GM23338 (cell line): ENCODE measurements at regions not wholly inside any gene's neighbourhood (a gene's known extent, or its start where the extent isn't known, plus 50 kb on each side); places are given as distances from the start of the nearest gene placed in this dataset.

Source experiments
- ATAC-seq: fragments of 200-7000 bp; cut with Tn5 transposase; 3 replicates; pipeline ENCODE4 v1.9.1; 2020
- DNase-seq: peaks from one replicate; pipeline ENCODE4 v3.0.0-alpha.2; 2015; ENCODE audit warnings: low spot score
- H2AFZ ChIP-seq: fragments of 200-600 bp; sonication (generic); 2 replicates; pipeline ENCODE4 v1.8.0; 2016; ENCODE audit warnings: antibody characterized with exemption, mild to moderate bottlenecking, moderate library complexity
- H3F3A ChIP-seq: fragments of 200-600 bp; sonication (generic); replicated peaks from 2 replicates; pipeline ENCODE4 v1.8.0; 2017; ENCODE audit warnings: antibody characterized with exemption, mixed run types, low read depth
- H3K27ac ChIP-seq: fragments of 200-600 bp; sonication (generic); 2 replicates; pipeline ENCODE4 v1.6.1; 2016; ENCODE audit warnings: low read depth
- H3K27me3 ChIP-seq: fragments of 200-600 bp; sonication (generic); 2 replicates; pipeline ENCODE4 v1.8.0; 2016; ENCODE audit warnings: mild to moderate bottlenecking, mixed run types, moderate library complexity; ENCODE audit not compliant: insufficient read depth
- H3K36me3 ChIP-seq: fragments of 200-600 bp; sonication (generic); 2 replicates; pipeline ENCODE4 v1.8.0; 2016; ENCODE audit warnings: mild to moderate bottlenecking; ENCODE audit not compliant: insufficient read depth
- H3K4me1 ChIP-seq: fragments of 200-600 bp; sonication (generic); 2 replicates; pipeline ENCODE4 v1.8.0; 2016; ENCODE audit warnings: mild to moderate bottlenecking, moderate library complexity; ENCODE audit not compliant: insufficient read depth
- H3K4me2 ChIP-seq: fragments of 200-600 bp; sonication (generic); 2 replicates; pipeline ENCODE4 v1.7.1; 2017; ENCODE audit warnings: mixed run types
- H3K4me3 ChIP-seq: fragments of 200-600 bp; sonication (generic); 2 replicates; pipeline ENCODE4 v1.6.1; 2016; ENCODE audit warnings: mixed run types
- H3K79me2 ChIP-seq: fragments of 200-600 bp; sonication (generic); replicated peaks from 2 replicates; pipeline ENCODE4 v1.8.0; 2017; ENCODE audit warnings: mild to moderate bottlenecking; ENCODE audit not compliant: insufficient read depth
- H3K9me2 ChIP-seq: fragments of 200-600 bp; sonication (generic); 2 replicates; pipeline ENCODE4 v1.8.0; 2017; ENCODE audit not compliant: insufficient read depth
- H4K20me1 ChIP-seq: fragments of 200-600 bp; sonication (generic); replicated peaks from 2 replicates; pipeline ENCODE4 v1.8.0; 2017; ENCODE audit warnings: mild to moderate bottlenecking; ENCODE audit not compliant: insufficient read depth
- H3K27ac Mint-ChIP-seq: 2 replicates; pipeline ENCODE4 v1.8.0; 2020; ENCODE audit warnings: inconsistent platforms, mild to moderate bottlenecking, moderate library complexity, mixed read lengths
- H3K27me3 Mint-ChIP-seq: 3 replicates; pipeline ENCODE4 v1.8.0; 2022; ENCODE audit warnings: low read depth, mild to moderate bottlenecking, moderate library complexity, mixed read lengths, inconsistent platforms; ENCODE audit not compliant: insufficient read depth, poor library complexity
- H3K36me3 Mint-ChIP-seq: 3 replicates; pipeline ENCODE4 v1.8.0; 2021; ENCODE audit warnings: low read depth, mild to moderate bottlenecking, inconsistent platforms, moderate library complexity, mixed read lengths
- H3K4me1 Mint-ChIP-seq: 3 replicates; pipeline ENCODE4 v1.8.0; 2020; ENCODE audit warnings: mild to moderate bottlenecking, inconsistent platforms, mixed read lengths
- H3K4me3 Mint-ChIP-seq: 3 replicates; pipeline ENCODE4 v1.8.0; 2021; ENCODE audit warnings: moderate library complexity, mild to moderate bottlenecking, inconsistent platforms, mixed read lengths
- H3K9me3 Mint-ChIP-seq: 3 replicates; pipeline ENCODE4 v1.8.0; 2020; ENCODE audit warnings: moderate library complexity, mild to moderate bottlenecking, inconsistent platforms, mixed read lengths
- CREB1 ChIP-seq: fragments of 250-450 bp; sonication (Bioruptor Pico); IDR thresholded peaks from 2 replicates; pipeline ENCODE4 v1.5.0; 2020; ENCODE audit warnings: low read depth, mild to moderate bottlenecking, moderate library complexity
- ETS1 ChIP-seq: IDR thresholded peaks from 2 replicates; pipeline ENCODE4 v1.6.1; 2016; ENCODE audit warnings: antibody characterized with exemption
- EZH2 ChIP-seq: fragments of 200-600 bp; sonication (generic); IDR thresholded peaks from one replicate; pipeline ENCODE4 v1.8.0; 2017; ENCODE audit warnings: antibody characterized with exemption, mild to moderate bottlenecking, low read depth; ENCODE audit not compliant: unreplicated experiment
- EZH2phosphoT487 ChIP-seq: fragments of 200-600 bp; sonication (generic); IDR thresholded peaks from one replicate; pipeline ENCODE4 v1.8.1; 2018; ENCODE audit warnings: antibody characterized with exemption; ENCODE audit not compliant: unreplicated experiment
- JUNB ChIP-seq: IDR thresholded peaks from one replicate; pipeline ENCODE4 v1.6.1; 2016; ENCODE audit warnings: antibody characterized with exemption; ENCODE audit not compliant: unreplicated experiment
- POLR2AphosphoS5 ChIP-seq: IDR thresholded peaks from 2 replicates; pipeline ENCODE4 v1.6.1; 2016; ENCODE audit warnings: antibody characterized with exemption, low read depth
- ZNF114 ChIP-seq: fragments of 250-450 bp; sonication (Bioruptor Pico); IDR thresholded peaks from 2 replicates; pipeline ENCODE4 v1.5.0; 2020; ENCODE audit warnings: mild to moderate bottlenecking, moderate library complexity
- ZNF331 ChIP-seq: fragments of 250-450 bp; sonication (Bioruptor Pico); IDR thresholded peaks from 2 replicates; pipeline ENCODE4 v1.5.0; 2020; ENCODE audit warnings: low read depth, mild to moderate bottlenecking, moderate library complexity
- TF ChIP-seq, protein P1 (sequence below): IDR thresholded peaks from one replicate; pipeline ENCODE4 v1.6.1; 2018; ENCODE audit warnings: antibody characterized with exemption; ENCODE audit not compliant: unreplicated experiment
- TF ChIP-seq, protein P2 (sequence below), 2 experiments: fragments of 200-600 bp in 1 of 2; sonication (generic) in 1 of 2; conservative IDR thresholded peaks; 2 replicates each; pipeline versions ENCODE4 v1.5.1 to v1.6.1; 2016 to 2017; ENCODE audit warnings: antibody characterized with exemption in 2 of 2, low read depth in 2 of 2, mild to moderate bottlenecking in 2 of 2, moderate library complexity in 1 of 2

DNA sequence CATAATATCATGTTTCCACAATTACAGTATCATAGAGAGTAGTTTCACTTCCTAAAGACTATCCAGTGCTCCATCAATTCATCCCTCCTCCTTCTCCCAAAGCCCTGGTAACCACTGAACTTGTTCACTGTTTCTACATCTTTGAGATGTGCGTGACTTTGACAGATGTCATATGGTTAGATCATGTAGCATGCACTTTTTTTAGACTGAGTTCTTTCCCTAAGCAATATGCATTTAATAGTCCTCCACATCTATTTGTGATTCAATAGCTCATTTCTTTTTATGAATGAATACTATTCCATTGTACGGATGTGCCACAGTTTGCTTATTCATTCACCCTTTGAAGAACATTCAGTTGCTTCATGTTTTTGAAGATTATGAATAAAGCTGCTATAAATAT is 560.4 kb upstream of the LRRTM4 start (continued):
- TF ChIP-seq, protein P1, sequence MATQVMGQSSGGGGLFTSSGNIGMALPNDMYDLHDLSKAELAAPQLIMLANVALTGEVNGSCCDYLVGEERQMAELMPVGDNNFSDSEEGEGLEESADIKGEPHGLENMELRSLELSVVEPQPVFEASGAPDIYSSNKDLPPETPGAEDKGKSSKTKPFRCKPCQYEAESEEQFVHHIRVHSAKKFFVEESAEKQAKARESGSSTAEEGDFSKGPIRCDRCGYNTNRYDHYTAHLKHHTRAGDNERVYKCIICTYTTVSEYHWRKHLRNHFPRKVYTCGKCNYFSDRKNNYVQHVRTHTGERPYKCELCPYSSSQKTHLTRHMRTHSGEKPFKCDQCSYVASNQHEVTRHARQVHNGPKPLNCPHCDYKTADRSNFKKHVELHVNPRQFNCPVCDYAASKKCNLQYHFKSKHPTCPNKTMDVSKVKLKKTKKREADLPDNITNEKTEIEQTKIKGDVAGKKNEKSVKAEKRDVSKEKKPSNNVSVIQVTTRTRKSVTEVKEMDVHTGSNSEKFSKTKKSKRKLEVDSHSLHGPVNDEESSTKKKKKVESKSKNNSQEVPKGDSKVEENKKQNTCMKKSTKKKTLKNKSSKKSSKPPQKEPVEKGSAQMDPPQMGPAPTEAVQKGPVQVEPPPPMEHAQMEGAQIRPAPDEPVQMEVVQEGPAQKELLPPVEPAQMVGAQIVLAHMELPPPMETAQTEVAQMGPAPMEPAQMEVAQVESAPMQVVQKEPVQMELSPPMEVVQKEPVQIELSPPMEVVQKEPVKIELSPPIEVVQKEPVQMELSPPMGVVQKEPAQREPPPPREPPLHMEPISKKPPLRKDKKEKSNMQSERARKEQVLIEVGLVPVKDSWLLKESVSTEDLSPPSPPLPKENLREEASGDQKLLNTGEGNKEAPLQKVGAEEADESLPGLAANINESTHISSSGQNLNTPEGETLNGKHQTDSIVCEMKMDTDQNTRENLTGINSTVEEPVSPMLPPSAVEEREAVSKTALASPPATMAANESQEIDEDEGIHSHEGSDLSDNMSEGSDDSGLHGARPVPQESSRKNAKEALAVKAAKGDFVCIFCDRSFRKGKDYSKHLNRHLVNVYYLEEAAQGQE, result no peak
- no peak for TF ChIP-seq JUNB
- no peak for TF ChIP-seq POLR2AphosphoS5
- TF ChIP-seq EZH2phosphoT487, result no peak
- no peak for TF ChIP-seq CREB1 (CRISPR knock-in tag)

DNA sequence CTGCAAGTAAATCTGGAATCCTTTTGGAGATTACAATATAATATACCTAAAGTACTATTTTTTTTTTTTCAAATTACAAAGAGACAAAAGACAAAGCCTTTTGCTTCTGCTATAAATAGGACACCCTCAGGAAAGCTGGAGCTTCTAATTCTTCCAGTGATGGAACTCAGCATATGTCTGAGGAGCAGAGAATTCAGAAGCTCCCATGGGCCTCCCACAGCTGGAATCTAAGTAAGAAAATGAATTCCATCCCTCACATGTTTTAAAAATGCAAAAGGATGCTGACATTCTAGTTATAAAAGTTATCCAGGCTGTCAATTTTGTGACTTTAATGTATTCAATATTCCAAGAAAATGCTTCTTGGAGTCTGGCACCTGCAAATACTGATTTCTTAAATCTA is 571.3 kb upstream of the LRRTM4 start:
- no peak overlapping the region for H2AFZ ChIP-seq
- H3K36me3 Mint-ChIP-seq, result no peaks in the 10 kb centered on the region
- ATAC-seq, result no peak
- no peak overlapping the region for H3K4me3 Mint-ChIP-seq
- H3K27ac ChIP-seq, result no peak overlapping the region
- no peaks in the 10 kb centered on the region for H3K79me2 ChIP-seq
- no peaks in the 10 kb centered on the region for H3K36me3 ChIP-seq
- no peaks in the 10 kb centered on the region for H3K27me3 ChIP-seq
- no peaks in the 10 kb centered on the region for H3K4me1 Mint-ChIP-seq
- no peaks in the 10 kb centered on the region; the same call in 2 of the 3 replicates for H3K9me3 Mint-ChIP-seq
- H3K27ac Mint-ChIP-seq, result no peak overlapping the region
- H3F3A ChIP-seq, result no peaks in the 10 kb centered on the region
- no peak overlapping the region for H3K4me3 ChIP-seq
- no peaks in the 10 kb centered on the region for H4K20me1 ChIP-seq
- peaks cover 2% of the 10 kb centered on the region for H3K27me3 Mint-ChIP-seq
- no peaks in the 10 kb centered on the region for H3K9me2 ChIP-seq
- no peak for DNase-seq
- no peak overlapping the region for H3K4me2 ChIP-seq
- H3K4me1 ChIP-seq, result no peaks in the 10 kb centered on the region
- no peak for TF ChIP-seq ZNF331 (CRISPR knock-in tag)
- TF ChIP-seq, protein P1, result no peak
- no peak for TF ChIP-seq EZH2
- TF ChIP-seq, protein P2, sequence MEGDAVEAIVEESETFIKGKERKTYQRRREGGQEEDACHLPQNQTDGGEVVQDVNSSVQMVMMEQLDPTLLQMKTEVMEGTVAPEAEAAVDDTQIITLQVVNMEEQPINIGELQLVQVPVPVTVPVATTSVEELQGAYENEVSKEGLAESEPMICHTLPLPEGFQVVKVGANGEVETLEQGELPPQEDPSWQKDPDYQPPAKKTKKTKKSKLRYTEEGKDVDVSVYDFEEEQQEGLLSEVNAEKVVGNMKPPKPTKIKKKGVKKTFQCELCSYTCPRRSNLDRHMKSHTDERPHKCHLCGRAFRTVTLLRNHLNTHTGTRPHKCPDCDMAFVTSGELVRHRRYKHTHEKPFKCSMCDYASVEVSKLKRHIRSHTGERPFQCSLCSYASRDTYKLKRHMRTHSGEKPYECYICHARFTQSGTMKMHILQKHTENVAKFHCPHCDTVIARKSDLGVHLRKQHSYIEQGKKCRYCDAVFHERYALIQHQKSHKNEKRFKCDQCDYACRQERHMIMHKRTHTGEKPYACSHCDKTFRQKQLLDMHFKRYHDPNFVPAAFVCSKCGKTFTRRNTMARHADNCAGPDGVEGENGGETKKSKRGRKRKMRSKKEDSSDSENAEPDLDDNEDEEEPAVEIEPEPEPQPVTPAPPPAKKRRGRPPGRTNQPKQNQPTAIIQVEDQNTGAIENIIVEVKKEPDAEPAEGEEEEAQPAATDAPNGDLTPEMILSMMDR (conservative IDR thresholded peaks at IDR 0.05; ENCODE audit: low read depth in 2 of 2), result no peak
- no peak for TF ChIP-seq ZNF114
- TF ChIP-seq POLR2AphosphoS5, result no peak
- TF ChIP-seq EZH2phosphoT487, result no peak
- no peak for TF ChIP-seq ETS1
